ENCODE measurements at regions not wholly inside any gene's neighbourhood (a gene's known extent, or its start where the extent isn't known, plus 50 kb on each side); places are given as distances from the start of the nearest gene placed in this dataset.

- intact Hi-C loops (cut with micrococcal nuclease) (no loop called here), dilution Hi-C loops (cut with HindIII; ENCODE audit: low sequenced_read_pairs, unreplicated experiment) (no loop called here), in situ Hi-C loops (cut with MboI; ENCODE audit: low sequenced_read_pairs) (no loop called here)
- Histone ChIP-seq H3K4me2 (ENCODE audit: low read depth, low read length) (no peak overlapping the region), H3K27ac (ENCODE audit: insufficient read depth, low read length) (no peak overlapping the region), H2AK5ac (ENCODE audit: low read depth, low read length) (no peak overlapping the region), H2BK15ac (ENCODE audit: low read depth, low read length) (no peak overlapping the region), H3K27me3 (ENCODE audit: control insufficient read depth, insufficient read depth, low read length) (no peaks in the 10 kb centered on the region), H3K23ac (ENCODE audit: low read depth, low read length) (no peak overlapping the region), H2BK120ac (ENCODE audit: low read depth, low read length) (no peak overlapping the region), H4K91ac (ENCODE audit: insufficient read depth, low read depth, low read length) (no peak overlapping the region), H4K5ac (ENCODE audit: low read depth, low read length) (no peak overlapping the region), H3K56ac (ENCODE audit: extremely low read depth, insufficient read depth, low read length) (no peak overlapping the region), H3K9me1 (ENCODE audit: insufficient read depth, low read length) (no peaks in the 10 kb centered on the region), H3K9ac (ENCODE audit: low read depth, low read length) (no peak overlapping the region), H4K20me1 (ENCODE audit: insufficient read depth, low read length) (no peaks in the 10 kb centered on the region), H3K18ac (ENCODE audit: low read depth, low read length) (no peak overlapping the region), H3K36me3 (ENCODE audit: control insufficient read depth, insufficient read depth, low read length) (no peaks in the 10 kb centered on the region), H2BK5ac (ENCODE audit: low read depth, low read length, poor library complexity, severe bottlenecking) (no peak overlapping the region), H3K4ac (ENCODE audit: low read depth, low read length) (no peak overlapping the region), H3K9me3 (ENCODE audit: control insufficient read depth, insufficient read depth, low read length) (peaks cover 31% of the 10 kb centered on the region), H2AFZ (replicated peaks; ENCODE audit: low read length, poor library complexity) (no peak overlapping the region), H3K4me3 (ENCODE audit: insufficient read depth, low read depth, low read length) (no peak overlapping the region), H2AK9ac (replicated peaks; ENCODE audit: low read depth, low read length, poor library complexity) (no peak overlapping the region), H3K14ac (replicated peaks; ENCODE audit: low read depth, low read length) (no peak overlapping the region), H3K4me1 (ENCODE audit: control insufficient read depth, insufficient read depth, low read length) (no peaks in the 10 kb centered on the region), H4K8ac (ENCODE audit: low read depth in 2 of 2, low read length in 2 of 2) (no peak overlapping the region), H3K79me1 (ENCODE audit: low read depth in 1 of 2, low read length in 2 of 2) (no peaks in the 10 kb centered on the region), H2BK20ac (ENCODE audit: low read depth, low read length) (no peak overlapping the region)
- CTCF ChIA-PET = no interaction called here
- WGBS, 2 experiments (ENCODE audit: extremely low coverage in 2 of 2, insufficient read length in 1 of 2) = 60% methylated on average over 1 of the region's 7 CpGs; no CpG with 5 or more reads in 1 of the 2 experiments
- TF ChIP-seq POLR2A (IDR thresholded peaks at IDR 0.05; ENCODE audit: low read depth, low read length) (no peak), SMC3 (IDR thresholded peaks at IDR 0.05; ENCODE audit: low read depth, low read length) (no peak)
- ATAC-seq (ENCODE audit: low read depth) (no peak), DNase-seq (no peak)
- no TSS peak for BruUV-seq (replicated peaks)
- POLR2A ChIA-PET (ENCODE audit: unreplicated experiment) = no interaction called here
Observed at GRCh38 chr14:98908050-98908449, 363.9 kb downstream of the BCL11B start.

Data from IMR-90 (cell line).